22Rv1 (cell line): ENCODE measurements at regions not wholly inside any gene's neighbourhood (a gene's known extent, or its start where the extent isn't known, plus 50 kb on each side); places are given as distances from the start of the nearest gene placed in this dataset.
"Not testable (repeated sequence)": the region's sequence is repeated elsewhere in the genome, so short reads cannot be mapped to it uniquely, and the experiment has no call there.

Source experiments
- CTCF ChIP-seq: fragments of 450-650 bp; IDR thresholded peaks from 2 replicates; pipeline ENCODE4 v1.5.1; 2017; ENCODE audit warnings: mild to moderate bottlenecking
- ZFX ChIP-seq: fragments of 450-650 bp; IDR thresholded peaks from 2 replicates; pipeline ENCODE4 v1.6.1; 2017; ENCODE audit warnings: antibody characterized with exemption, borderline replicate concordance

- not testable (repeated sequence) for TF ChIP-seq CTCF, ZFX
These were observed 133.2 kb downstream of the FAM72C start for GRCh38 chr1:143838598-143838929.
